Gastrocnemius medialis (tissue), 4 donors: ENCODE measurements at regions not wholly inside any gene's neighbourhood (a gene's known extent, or its start where the extent isn't known, plus 50 kb on each side); places are given as distances from the start of the nearest gene placed in this dataset.

Source experiments
- ATAC-seq, 2 donors: fragments of 150-250 bp; one replicate each; pipeline ENCODE4 v1.9.1; 2016
- DNase-seq, 2 donors: peaks; one replicate each; pipeline ENCODE4 v3.0.0-alpha.2; 2019
- H3K27ac ChIP-seq, 4 donors: fragments of 200-600 bp; sonication (generic); 1 replicate in 1 of 4; 2 replicates in 3 of 4; pipeline ENCODE4 v1.5.1; 2016 to 2018; ENCODE audit warnings: mild to moderate bottlenecking in 2 of 4, moderate library complexity in 1 of 4
- H3K27me3 ChIP-seq, 3 donors: fragments of 200-600 bp; sonication (generic) in 2 of 3; 1 replicate in 1 of 3; 2 replicates in 2 of 3; pipeline versions ENCODE4 v1.5.1 to v1.6.0; 2016 to 2019; ENCODE audit warnings: mild to moderate bottlenecking in 1 of 3, moderate library complexity in 1 of 3
- H3K36me3 ChIP-seq, 2 donors: fragments of 200-600 bp; sonication (generic) in 1 of 2; one replicate each; pipeline ENCODE4 v1.5.1; 2017 to 2018
- H3K4me1 ChIP-seq, 2 donors: fragments of 200-600 bp; sonication (generic) in 1 of 2; one replicate each; pipeline ENCODE4 v1.5.1; 2016 to 2017; ENCODE audit warnings: mild to moderate bottlenecking in 2 of 2
- H3K4me3 ChIP-seq, 4 donors: fragments of 200-600 bp; sonication (generic) in 3 of 4; 1 replicate in 1 of 4; 2 replicates in 3 of 4; pipeline ENCODE4 v1.5.1; 2016 to 2019; ENCODE audit warnings: mild to moderate bottlenecking in 2 of 4
- H3K9me3 ChIP-seq, 3 donors: fragments of 200-600 bp; sonication (generic) in 2 of 3; 1 replicate in 1 of 3; 2 replicates in 2 of 3; pipeline ENCODE4 v1.5.1; 2016 to 2019
- CTCF ChIP-seq, 5 experiments: fragments of 450-650 bp in 3 of 5; fragments of 200-600 bp in 2 of 5; sonication (generic) in 2 of 5; IDR thresholded peaks in 4 of 5; conservative IDR thresholded peaks in 1 of 5; 1 replicate in 4 of 5; 2 replicates in 1 of 5; pipeline ENCODE4 v1.5.1; 2016 to 2019; ENCODE audit warnings: antibody characterized with exemption in 5 of 5, mild to moderate bottlenecking in 3 of 5, moderate library complexity in 3 of 5
- POLR2A ChIP-seq, 2 donors: fragments of 450-650 bp; IDR thresholded peaks; one replicate each; pipeline ENCODE4 v1.6.1; 2017; ENCODE audit warnings: antibody characterized with exemption in 2 of 2, mild to moderate bottlenecking in 2 of 2, moderate library complexity in 2 of 2
- in situ Hi-C, 4 donors: fragments of 200-750 bp; cut with MboI; loops; one replicate each; pipeline versions ENCODE4 v1.15.0 to v1.8.0; 2017; ENCODE audit warnings: low sequenced_read_pairs in 4 of 4
- intact Hi-C: fragments of 100-400 bp; cut with DNase I; formaldehyde crosslinking; loops from one replicate; pipeline ENCODE4 v1.15.1; 2023; ENCODE audit warnings: low total_unique reads

GRCh38 chr11:127105593-127106541 is 105.3 kb upstream of the KIRREL3 start:
- no peak for DNase-seq
- H3K27ac ChIP-seq: no peak overlapping the region
- ATAC-seq: no peak
- intact Hi-C loops (no loop called here), in situ Hi-C loops (no loop called here)
- no peak overlapping the region for H3K4me3 ChIP-seq
- H3K27me3 ChIP-seq: no peaks in the 10 kb centered on the region
- H3K36me3 ChIP-seq: no peaks in the 10 kb centered on the region
- H3K4me1 ChIP-seq: no peaks in the 10 kb centered on the region
- TF ChIP-seq CTCF (IDR thresholded peaks at IDR 0.05 in 4 of 5, conservative IDR thresholded peaks at IDR 0.05 in 1 of 5): no peak
- no peak for TF ChIP-seq POLR2A (IDR thresholded peaks at IDR 0.05)
- no peaks in the 10 kb centered on the region for H3K9me3 ChIP-seq

GRCh38 chr11:127103586-127104388 is 103.2 kb upstream of the KIRREL3 start:
- no peaks in the 10 kb centered on the region for H3K27me3 ChIP-seq
- no peak for TF ChIP-seq CTCF (IDR thresholded peaks at IDR 0.05 in 4 of 5, conservative IDR thresholded peaks at IDR 0.05 in 1 of 5)
- TF ChIP-seq POLR2A (IDR thresholded peaks at IDR 0.05): no peak
- no peak overlapping the region for H3K4me3 ChIP-seq
- H3K36me3 ChIP-seq: no peaks in the 10 kb centered on the region
- no peak for ATAC-seq
- in situ Hi-C loops: no loop called here
- H3K27ac ChIP-seq: no peak overlapping the region
- no peaks in the 10 kb centered on the region for H3K9me3 ChIP-seq
- no peaks in the 10 kb centered on the region for H3K4me1 ChIP-seq
- DNase-seq: no peak
- intact Hi-C loops: no loop called here

GRCh38 chr11:127098684-127099083 is 98.1 kb upstream of the KIRREL3 start:
- intact Hi-C loops (no loop called here), in situ Hi-C loops (no loop called here)
- Histone ChIP-seq H3K4me3 (no peak overlapping the region), H3K9me3 (no peaks in the 10 kb centered on the region), H3K36me3 (no peaks in the 10 kb centered on the region), H3K27me3 (no peaks in the 10 kb centered on the region), H3K4me1 (no peaks in the 10 kb centered on the region), H3K27ac (no peak overlapping the region)
- TF ChIP-seq POLR2A (IDR thresholded peaks at IDR 0.05) (no peak), CTCF (IDR thresholded peaks at IDR 0.05 in 4 of 5, conservative IDR thresholded peaks at IDR 0.05 in 1 of 5) (no peak)
- no peak for DNase-seq
- no peak for ATAC-seq

GRCh38 chr11:127080735-127081134 is 80.2 kb upstream of the KIRREL3 start:
- no peak for ATAC-seq
- intact Hi-C loops: loop anchor here (5.0 kb wide), 1 partner anchor 372 kb away; no protein-coding TSS in a partner anchor

More at GRCh38 chr11:127080735-127081134, 80.2 kb upstream of the KIRREL3 start:
- in situ Hi-C loops: no loop called here
- Histone ChIP-seq H3K27me3 (no peaks in the 10 kb centered on the region), H3K36me3 (no peaks in the 10 kb centered on the region), H3K27ac (no peak overlapping the region), H3K9me3 (no peaks in the 10 kb centered on the region), H3K4me3 (no peak overlapping the region), H3K4me1 (no peaks in the 10 kb centered on the region)
- no peak for DNase-seq
- TF ChIP-seq CTCF (IDR thresholded peaks at IDR 0.05 in 4 of 5, conservative IDR thresholded peaks at IDR 0.05 in 1 of 5) (no peak), POLR2A (IDR thresholded peaks at IDR 0.05) (no peak)
